NCI-H146 treated with DMSO at 0.1 percent for 48 hours (cell line): ENCODE measurements at regions not wholly inside any gene's neighbourhood (a gene's known extent, or its start where the extent isn't known, plus 50 kb on each side); places are given as distances from the start of the nearest gene placed in this dataset.

Source experiments
- DNase-seq: peaks from one replicate; lab custom pipeline; 2025; ENCODE audit not compliant: unreplicated experiment; lab: John Stamatoyannopoulos, UW

DNA sequence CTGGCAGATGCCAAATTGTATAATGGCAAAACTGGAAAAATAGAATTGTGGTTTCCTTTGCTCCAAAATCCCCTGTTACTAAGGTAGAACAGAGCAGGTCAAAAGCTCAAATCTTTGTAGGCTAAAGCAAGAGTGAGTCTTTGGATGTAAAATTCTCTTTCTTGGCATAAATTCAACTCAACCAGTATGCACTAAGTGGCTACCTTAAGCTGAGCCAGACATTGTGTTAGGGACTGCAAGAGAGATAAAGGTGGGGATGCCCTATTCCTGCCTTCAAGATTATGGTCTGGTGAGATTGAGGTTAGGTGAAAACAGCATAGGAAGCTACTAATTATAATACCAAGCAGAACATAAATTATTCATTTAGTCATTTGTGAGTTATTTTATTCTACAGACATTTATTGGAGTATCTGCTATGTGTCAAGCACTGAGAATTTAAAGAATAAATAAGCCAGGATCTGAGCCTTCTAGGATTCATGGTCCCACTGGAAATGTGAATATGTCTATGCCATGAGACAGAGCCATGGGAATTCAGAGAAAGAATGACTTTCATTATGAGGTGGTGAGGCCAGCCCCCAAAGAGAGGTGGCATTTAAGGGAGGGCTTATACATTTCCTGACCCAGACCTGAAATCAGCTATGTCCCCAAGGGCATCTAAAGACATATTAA, 198.0 kb upstream of the NCKAP5 start:
- no peak for DNase-seq

DNA sequence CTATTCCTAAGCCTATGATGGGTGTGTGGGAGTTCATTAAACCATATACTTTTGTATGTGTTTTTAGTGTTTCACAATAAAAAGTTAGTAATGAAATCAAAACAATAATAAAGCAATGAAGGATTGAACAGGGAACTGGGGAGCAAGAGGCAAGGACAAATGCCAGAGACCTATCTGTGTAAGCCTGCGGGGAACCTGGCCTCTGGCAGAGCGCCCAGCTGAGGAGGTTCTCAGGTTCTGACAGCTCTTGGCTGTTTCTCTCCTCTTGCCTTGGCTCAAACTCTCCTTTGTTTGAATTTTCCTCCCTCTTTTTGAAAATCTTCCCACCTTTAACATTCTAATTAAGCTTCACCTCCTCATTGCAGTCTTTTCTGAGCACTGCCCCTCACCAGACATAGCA, 200.0 kb upstream of the NCKAP5 start:
- DNase-seq: no peak

DNA sequence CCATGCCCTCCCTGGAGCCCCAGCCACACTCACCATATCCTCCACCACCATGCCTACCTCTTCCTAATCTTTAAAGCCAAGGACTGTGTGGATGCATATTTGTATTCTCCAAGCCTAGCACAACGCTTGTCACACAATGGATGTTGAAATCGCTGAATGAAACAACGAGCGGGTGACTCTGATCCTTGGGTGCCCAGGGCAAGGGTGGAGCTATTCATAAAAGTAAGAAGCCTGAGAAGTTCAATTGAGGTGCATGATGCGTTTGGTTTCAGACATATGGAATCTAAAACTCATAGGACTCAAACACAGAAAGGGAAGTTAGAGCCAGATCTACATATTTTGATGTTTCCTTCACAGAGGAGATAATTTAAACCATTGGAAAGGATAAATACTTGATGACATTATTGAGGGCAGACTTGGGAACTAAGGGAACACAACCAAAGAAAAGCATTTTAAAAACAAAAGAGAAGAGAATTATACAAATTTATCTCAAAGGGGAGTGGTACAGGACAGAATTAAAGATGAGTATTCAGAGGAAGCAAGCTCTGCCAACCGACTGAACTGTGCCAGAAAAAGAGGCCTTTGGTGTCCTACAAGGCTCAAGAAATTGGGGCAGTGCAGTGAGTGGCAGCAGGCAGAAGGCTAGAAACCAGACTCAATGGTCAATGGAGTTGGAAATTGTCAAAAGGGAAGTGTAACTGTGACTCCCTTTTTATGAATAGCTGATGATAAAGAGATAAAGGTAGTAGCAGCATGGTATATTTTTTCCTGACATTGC, 200.6 kb upstream of the NCKAP5 start:
- no peak for DNase-seq

DNA sequence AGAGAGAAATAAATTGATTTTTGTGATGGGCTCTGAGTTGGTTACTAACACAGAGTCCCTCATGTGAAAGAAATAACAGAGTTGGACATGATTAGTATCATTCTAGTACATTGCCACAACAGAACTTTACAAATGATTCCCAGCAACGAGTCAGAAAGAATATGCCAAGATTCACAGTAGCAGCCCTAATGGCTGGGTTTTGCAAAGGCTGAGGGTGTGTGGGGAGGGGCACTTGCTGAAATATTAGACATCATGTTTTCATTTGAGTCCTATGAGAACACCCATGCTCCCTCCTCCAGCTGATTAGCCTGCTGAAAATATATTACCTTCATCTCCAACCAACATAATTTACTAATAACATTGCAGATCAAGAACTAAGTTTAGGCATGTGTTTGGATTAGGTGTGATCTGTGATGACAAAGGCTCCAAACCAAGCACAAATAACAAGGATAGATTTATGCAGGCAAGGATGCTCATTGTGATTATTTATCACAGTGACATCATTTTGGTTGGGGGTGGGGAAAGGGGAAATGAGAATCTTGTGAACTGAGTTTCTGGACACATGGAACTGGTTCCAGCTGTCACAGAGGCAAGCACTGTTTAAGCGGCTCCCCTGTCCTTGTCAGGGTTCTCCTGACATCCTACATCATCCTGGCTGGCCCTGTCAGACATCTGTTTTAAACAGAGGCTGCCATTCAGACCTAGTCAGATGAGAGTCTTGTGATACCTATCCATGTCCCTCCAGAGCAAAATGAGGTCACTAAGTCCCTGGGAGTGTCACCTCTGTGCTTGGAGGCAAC, 205.8 kb upstream of the NCKAP5 start:
- DNase-seq: no peak

DNA sequence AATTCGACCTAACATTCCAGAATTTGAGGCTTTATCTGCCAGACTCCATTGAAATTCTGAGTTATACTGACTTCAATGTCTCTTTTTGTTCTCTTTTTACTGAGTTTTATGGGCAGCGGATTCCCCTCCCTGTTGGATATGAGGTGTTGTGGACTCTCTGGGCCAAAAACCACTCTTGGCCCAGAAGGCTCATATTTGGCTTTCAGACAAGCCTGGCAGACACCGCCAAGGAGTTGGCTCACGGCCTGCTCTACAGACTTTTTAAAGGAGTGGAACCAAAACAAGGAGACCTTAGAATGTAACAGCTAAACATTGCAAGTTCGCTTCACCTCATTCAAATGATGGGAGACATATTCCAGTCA, 206.4 kb upstream of the NCKAP5 start:
- DNase-seq: no peak

DNA sequence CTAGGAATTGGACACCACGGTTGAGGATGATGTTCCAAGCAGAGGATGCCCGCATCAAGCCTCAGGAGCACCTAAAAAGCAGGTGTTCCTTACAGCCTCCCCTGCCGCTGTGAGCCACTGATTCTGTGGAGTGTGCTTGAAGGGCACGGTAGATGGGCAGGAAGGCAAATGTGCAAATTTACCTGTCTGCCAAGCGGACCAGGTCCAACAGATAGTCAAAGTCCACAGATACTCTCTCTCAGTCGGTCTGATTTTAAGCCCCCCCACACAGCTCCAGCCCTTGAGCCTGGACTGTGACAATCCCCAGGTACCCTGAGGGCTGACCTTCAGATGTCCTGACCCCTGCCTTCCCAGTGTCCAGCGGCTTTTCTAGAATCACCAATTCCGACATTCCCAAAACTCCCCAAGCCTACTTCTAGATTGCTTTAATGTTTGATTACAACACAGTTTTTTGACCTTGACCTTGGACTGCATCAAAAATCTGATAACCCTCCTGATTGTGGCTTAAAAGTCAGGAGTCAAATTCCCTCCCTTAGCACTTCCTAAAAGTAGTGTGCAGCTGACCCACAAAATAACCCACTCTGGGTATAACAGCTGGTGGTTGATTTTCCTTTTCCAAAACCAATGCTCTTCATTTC, 208.8 kb upstream of the NCKAP5 start:
- no peak for DNase-seq

DNA sequence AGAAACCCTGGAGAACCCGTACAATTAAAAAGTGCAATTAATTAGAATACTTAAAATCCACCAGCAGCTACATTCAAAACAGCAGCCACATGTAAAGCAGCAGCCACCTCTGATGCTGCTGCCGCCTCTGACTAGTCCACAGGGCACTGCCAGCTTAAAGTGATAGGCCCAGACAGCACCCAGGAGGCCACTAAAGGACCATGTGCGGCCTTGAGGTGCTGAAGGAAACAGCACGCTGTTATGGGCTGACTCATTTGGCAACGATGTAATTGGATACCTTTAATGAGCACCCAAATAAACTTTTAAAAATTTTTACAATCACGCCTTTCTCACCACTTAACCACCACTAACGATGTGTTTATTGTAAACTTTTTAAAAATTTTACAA, 209.3 kb upstream of the NCKAP5 start:
- DNase-seq: no peak

DNA sequence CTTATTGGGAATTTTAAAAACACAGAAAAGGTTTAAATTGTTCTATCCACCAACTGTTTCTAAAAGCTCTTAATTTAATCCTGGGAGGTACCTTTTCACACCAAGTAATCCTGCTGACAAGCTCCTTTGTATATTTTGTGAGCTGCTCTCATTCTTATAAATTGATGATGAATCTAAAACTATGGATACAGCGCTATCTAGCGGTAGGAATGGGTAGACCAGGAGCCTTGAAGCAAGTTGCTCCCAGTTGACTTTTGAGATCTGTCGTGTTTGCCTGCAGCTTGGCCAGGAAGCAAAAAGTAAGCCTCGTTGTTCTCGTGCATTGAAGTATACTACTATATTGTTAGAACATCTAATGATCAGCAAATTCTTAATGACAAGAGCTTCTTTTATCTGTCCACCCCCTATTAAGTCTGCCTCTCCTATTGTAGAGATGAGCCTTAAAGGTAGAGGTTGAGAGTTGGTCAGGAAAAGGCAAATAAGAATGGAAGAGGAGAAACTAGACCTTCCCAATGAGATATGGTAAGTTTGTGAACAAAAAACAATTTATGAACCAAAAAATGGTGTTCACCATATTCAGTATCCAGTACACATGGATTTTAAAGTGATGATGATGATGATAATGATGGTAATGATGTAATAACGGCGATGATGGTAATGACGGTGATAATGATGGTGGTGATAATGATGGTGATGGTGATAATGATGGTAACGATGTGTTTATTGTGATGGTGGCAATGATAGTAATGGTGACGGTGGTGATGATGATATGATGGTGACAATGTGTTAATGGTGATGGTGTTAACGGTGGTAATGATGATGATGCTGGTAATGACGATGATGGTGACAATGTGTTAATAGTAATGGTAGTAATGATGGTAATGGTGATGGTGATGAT, 212.1 kb upstream of the NCKAP5 start:
- DNase-seq: peak; percentile 25

DNA sequence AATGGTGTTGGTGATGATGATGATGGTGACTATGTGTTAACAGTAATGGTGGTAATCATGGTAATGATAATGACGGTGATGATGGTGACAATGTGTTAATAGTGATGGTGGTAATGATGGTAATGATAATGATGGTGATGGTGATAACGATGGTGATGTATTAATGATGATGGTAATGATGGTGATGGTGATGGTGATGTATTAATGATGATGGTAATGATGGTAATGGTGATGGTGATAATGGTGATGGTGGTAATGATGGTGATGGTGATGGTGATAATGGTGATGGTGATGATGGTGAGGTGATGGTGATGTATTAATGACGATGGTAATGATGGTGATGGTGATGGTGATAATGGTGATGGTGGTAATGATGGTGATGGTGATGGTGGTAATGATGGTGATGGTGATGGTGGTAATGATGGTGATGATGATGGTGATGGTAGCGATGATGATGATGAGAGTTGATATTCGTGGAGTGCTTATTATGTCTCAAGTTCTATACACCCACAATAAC, 212.8 kb upstream of the NCKAP5 start:
- no peak for DNase-seq

DNA sequence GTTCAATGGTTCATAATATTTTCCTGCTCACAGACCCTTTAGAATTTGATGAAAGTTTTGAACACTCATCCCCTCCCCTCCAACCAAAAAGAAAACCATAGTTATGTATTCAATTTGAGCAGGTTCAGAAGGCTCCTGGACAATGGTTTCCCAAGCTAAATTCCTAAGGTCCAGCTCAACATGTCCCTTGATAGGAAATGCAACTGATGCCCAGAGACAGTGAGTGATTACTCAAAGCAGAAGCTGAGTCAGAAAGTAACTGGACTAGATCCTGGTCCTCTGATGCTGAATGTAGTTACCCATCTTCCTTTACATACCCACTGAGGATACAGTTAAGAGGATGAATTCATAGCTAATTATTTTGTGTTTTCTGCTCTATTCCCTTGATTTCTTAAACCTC, 218.9 kb upstream of the NCKAP5 start:
- no peak for DNase-seq

DNA sequence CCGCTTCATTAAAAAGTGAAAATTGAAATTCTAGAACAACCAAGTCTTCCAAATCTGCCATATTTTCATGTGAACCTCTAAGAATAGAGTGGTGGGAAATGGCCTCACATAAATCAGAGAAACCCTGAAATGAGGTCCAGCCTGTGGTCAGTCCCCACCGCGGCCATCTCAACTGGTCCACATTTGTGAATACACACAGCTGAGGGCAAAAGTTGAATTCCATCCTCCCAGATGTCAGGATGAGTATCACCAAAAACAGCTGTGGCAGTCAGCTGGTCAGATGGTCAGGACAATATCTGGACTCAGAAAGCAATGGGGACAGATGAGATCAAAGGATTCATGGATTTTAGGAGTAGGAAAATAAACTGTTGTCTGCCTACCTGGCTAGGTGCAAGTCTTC, 219.4 kb upstream of the NCKAP5 start:
- DNase-seq: no peak

DNA sequence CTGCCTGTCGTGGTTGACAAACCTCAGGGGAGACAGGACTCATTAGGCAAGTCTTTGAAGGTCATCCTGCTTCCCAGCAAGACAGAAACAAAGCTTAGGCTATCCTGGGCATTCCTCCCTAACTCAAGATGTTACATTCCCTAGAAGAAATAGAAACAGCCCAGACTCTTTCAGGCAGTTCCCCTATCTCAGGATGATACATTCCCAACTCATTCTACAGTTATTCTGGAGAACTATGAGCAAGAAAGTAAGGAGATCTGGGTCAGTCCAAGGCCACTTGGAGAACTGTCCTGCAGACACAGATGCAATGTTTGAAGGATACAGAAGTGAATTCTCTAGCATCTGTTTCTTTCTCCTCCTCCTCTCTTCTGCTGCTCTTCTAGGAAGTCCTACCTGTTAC, 220.1 kb upstream of the NCKAP5 start:
- DNase-seq: no peak

DNA sequence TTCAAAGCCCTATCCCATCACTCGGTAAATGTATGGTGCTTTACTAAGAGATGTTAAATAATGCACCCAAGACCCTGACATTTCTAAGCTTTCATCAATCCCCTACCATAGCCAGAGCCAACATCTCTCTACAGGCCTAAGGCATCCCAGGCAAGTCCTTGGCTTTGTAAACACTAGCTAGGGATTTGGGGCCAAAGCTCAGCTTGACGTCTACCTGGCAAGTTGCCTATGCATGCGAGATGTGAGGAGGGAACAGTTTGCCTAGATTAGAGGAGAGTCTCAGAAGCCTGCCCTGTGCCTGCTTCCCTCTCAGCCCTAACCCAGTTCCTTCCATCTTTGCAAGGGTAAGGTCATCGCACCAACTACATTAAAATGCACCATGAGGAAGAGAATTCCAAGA, 221.5 kb upstream of the NCKAP5 start:
- no peak for DNase-seq

DNA sequence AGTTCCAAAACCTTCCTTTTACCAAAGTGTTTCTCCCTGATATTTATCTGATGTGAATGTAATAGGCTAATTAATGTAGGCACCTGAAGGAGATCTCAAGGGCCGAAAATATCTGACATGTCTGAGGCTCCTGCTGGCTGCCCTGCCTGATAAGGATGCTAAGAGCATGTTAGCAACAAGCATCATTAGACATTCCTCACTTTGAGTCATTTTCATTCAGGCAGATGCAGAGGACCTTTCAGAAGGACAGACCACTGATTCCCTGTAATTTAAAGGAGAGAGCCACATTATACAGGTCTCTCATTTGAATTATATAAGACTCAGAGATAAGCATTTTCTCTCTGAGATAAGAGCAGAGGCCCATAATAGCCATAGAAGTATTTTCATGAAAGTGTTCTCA, 222.4 kb upstream of the NCKAP5 start:
- no peak for DNase-seq

DNA sequence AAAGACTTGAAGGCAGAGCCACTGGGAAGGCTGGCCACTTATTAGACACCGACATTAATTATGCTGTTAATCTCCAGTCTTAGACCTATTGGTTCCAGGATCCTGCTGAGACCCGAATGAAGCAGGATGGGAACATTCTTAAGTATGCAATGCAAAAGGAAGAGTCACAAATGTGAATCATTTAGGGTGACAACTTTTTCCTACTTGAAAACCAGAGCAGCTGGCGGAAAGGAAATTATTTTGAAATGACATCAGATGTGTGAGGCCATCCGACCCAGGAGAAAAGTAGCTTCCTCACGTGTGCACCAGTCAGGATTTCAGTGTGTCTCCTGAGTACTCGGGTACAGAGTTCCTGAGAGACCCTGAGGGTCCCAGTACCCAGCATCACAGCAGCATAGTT, 222.9 kb upstream of the NCKAP5 start:
- DNase-seq: no peak

DNA sequence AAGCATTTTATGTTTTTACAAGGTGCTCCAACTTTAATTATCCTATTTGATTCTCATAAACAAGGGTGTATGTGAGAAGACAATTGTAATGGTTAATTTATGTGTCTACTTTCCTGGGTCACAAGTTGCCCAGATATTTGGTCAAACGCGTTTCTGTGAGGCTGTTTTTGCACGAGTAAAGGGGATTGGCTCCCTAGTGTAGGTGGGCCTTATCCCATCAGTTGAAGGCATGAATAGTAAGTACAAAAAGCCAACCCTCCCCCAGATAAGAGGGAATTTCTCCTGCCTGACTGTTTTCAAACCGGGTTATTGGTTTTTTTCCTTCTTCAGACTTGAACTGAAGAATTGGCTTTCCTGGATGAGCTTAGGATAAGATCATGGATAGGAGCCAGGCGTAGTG, 224.0 kb upstream of the NCKAP5 start:
- no peak for DNase-seq

DNA sequence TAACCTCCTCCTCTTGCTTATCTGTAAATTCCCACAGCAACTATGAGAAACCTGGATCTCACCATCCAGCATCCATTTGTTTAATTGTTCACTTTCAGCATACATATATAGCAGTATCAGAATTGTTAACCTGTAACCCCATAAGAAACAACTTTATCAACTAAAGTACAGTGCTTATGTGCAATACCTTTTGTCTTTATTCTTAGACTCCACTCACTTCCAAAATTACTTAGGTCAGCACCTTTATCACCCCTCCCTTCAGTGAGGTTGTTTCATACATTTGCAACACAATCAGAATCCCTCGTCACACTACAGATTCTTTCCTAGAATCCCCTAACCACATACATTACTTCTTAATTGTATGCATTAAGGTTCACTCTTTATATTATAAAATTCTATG, 225.9 kb upstream of the NCKAP5 start:
- DNase-seq: no peak

DNA sequence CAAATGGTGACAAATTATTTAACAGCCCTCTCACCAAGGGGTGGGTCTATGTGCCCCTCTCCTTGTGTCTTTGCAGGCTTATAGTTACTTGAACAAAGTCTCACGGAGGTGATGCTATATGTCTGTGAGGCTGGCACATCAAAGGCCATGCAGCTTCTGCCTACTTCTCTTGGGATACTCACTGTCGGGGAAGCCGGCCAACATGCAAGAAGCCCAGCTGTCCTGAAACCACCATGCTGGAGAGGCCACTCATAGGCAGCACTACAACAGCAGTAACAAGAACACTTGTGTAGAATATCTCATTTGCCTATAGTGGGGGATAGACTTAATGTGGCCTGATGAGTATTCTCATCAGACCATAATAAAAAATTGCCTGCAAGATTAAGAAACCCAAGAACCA, 233.7 kb upstream of the NCKAP5 start:
- no peak for DNase-seq

DNA sequence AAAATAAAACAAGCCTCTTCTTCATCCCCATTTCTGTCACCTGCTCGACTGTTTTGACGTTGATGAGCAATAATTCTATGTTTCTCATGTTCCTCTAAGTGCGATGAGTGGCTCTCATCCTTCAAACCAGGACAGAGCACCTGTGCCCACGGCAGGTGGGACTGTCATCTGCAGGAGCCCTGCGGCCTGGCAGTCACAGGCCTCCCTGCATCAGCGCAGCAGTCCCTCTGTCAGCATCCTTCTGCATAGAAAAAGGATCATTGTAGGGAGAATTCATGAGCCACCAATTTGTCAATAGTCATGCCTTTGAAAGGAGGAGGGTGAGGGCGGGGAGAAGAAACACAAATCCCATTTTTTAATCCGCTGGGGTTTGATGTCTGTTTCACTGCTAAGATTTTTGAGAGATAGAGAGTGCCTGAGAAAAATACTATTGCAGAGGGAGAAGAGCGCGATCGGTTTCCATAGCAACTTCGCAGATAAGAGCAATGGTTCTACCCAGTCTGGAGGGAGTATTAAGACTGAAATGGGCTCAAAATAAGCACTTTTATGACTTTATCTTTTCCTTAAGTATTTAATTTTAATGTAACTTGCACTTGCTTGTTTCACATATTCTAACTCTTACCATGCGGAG, 234.3 kb upstream of the NCKAP5 start:
- DNase-seq: no peak

DNA sequence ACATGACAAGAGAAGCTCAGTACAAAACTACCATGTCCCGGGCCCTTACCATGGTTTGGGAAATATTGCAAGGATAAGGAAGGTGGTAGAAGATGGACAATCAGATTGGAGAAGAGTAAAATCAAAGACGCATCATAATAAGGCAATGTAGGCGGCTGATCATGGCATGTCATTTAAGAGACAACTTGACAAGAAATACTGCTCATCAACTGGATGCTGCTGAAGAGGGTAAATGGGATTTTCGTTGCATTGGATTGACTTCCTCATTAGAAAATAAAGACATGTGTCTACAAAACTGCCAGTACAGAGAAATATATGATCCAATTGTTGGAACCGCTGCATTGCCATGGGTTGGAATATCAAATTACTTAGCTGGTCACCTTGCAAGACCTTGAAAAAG, 238.3 kb upstream of the NCKAP5 start:
- DNase-seq: no peak
